ENCODE measurements at regions not wholly inside any gene's neighbourhood (a gene's known extent, or its start where the extent isn't known, plus 50 kb on each side); places are given as distances from the start of the nearest gene placed in this dataset.

DNA sequence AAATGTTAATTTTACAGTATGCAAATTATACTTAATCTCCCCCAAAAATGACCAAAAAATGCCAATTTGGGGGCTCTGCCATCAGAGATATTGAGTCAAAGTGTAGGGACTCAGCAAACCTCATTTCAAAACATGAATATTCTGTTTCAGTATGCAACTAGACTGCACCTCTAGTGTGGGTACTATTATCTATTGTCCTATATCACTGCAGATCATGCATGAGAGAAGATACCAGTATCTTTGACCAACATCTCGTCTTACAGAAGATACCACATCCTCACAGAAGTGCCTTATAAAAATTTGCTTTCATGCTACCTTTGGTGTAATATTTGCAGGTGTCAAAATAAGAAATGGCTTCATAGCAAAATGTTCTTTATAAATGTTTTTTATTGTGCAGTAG lies 623.8 kb downstream of the TENT5A start:
- TF ChIP-seq, protein P1, sequence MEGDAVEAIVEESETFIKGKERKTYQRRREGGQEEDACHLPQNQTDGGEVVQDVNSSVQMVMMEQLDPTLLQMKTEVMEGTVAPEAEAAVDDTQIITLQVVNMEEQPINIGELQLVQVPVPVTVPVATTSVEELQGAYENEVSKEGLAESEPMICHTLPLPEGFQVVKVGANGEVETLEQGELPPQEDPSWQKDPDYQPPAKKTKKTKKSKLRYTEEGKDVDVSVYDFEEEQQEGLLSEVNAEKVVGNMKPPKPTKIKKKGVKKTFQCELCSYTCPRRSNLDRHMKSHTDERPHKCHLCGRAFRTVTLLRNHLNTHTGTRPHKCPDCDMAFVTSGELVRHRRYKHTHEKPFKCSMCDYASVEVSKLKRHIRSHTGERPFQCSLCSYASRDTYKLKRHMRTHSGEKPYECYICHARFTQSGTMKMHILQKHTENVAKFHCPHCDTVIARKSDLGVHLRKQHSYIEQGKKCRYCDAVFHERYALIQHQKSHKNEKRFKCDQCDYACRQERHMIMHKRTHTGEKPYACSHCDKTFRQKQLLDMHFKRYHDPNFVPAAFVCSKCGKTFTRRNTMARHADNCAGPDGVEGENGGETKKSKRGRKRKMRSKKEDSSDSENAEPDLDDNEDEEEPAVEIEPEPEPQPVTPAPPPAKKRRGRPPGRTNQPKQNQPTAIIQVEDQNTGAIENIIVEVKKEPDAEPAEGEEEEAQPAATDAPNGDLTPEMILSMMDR (IDR thresholded peaks at IDR 0.05; ENCODE audit: low read depth, low read length, missing input control): no peak
- TF ChIP-seq TAF1 (conservative IDR thresholded peaks at IDR 0.05) (no peak), JUND (IDR thresholded peaks at IDR 0.05) (no peak), RXRA (IDR thresholded peaks at IDR 0.05) (no peak), NR2F2 (IDR thresholded peaks at IDR 0.05) (no peak), GABPA (IDR thresholded peaks at IDR 0.05 in 1 of 2, conservative IDR thresholded peaks at IDR 0.05 in 1 of 2) (no peak), RAD21 (IDR thresholded peaks at IDR 0.05) (no peak), FOXA1 (IDR thresholded peaks at IDR 0.05) (no peak)
- TF ChIP-seq, protein P2, sequence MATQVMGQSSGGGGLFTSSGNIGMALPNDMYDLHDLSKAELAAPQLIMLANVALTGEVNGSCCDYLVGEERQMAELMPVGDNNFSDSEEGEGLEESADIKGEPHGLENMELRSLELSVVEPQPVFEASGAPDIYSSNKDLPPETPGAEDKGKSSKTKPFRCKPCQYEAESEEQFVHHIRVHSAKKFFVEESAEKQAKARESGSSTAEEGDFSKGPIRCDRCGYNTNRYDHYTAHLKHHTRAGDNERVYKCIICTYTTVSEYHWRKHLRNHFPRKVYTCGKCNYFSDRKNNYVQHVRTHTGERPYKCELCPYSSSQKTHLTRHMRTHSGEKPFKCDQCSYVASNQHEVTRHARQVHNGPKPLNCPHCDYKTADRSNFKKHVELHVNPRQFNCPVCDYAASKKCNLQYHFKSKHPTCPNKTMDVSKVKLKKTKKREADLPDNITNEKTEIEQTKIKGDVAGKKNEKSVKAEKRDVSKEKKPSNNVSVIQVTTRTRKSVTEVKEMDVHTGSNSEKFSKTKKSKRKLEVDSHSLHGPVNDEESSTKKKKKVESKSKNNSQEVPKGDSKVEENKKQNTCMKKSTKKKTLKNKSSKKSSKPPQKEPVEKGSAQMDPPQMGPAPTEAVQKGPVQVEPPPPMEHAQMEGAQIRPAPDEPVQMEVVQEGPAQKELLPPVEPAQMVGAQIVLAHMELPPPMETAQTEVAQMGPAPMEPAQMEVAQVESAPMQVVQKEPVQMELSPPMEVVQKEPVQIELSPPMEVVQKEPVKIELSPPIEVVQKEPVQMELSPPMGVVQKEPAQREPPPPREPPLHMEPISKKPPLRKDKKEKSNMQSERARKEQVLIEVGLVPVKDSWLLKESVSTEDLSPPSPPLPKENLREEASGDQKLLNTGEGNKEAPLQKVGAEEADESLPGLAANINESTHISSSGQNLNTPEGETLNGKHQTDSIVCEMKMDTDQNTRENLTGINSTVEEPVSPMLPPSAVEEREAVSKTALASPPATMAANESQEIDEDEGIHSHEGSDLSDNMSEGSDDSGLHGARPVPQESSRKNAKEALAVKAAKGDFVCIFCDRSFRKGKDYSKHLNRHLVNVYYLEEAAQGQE (IDR thresholded peaks at IDR 0.05): no peak
- TF ChIP-seq, protein P3, sequence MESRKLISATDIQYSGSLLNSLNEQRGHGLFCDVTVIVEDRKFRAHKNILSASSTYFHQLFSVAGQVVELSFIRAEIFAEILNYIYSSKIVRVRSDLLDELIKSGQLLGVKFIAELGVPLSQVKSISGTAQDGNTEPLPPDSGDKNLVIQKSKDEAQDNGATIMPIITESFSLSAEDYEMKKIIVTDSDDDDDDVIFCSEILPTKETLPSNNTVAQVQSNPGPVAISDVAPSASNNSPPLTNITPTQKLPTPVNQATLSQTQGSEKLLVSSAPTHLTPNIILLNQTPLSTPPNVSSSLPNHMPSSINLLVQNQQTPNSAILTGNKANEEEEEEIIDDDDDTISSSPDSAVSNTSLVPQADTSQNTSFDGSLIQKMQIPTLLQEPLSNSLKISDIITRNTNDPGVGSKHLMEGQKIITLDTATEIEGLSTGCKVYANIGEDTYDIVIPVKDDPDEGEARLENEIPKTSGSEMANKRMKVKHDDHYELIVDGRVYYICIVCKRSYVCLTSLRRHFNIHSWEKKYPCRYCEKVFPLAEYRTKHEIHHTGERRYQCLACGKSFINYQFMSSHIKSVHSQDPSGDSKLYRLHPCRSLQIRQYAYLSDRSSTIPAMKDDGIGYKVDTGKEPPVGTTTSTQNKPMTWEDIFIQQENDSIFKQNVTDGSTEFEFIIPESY (IDR thresholded peaks at IDR 0.05): no peak
- TF ChIP-seq, protein P4, sequence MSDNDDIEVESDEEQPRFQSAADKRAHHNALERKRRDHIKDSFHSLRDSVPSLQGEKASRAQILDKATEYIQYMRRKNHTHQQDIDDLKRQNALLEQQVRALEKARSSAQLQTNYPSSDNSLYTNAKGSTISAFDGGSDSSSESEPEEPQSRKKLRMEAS (IDR thresholded peaks at IDR 0.05): no peak
